ENCODE measurements at regions not wholly inside any gene's neighbourhood (a gene's known extent, or its start where the extent isn't known, plus 50 kb on each side); places are given as distances from the start of the nearest gene placed in this dataset.
A peak's percentile ranks its signal among the peaks of the same experiment; 100 is the strongest.
"Not testable (repeated sequence)": the region's sequence is repeated elsewhere in the genome, so short reads cannot be mapped to it uniquely, and the experiment has no call there.

GRCh38 chr5:129249886-129250285, 155.3 kb downstream of the ISOC1 start:
- Histone ChIP-seq H3K27ac (ENCODE audit: low read depth, low read length, poor library complexity, severe bottlenecking) (no peak overlapping the region), H4K20me1 (ENCODE audit: insufficient read depth, low read length) (no peaks in the 10 kb centered on the region), H3K9me2 (ENCODE audit: insufficient read depth, low read length) (no peaks in the 10 kb centered on the region), H3K4me2 (ENCODE audit: low read length) (no peak overlapping the region), H3K4me1 (ENCODE audit: insufficient read depth, low read length, poor library complexity, severe bottlenecking) (no peaks in the 10 kb centered on the region), H2AFZ (ENCODE audit: low read length) (no peak overlapping the region), H3K79me2 (ENCODE audit: insufficient read depth, low read depth, low read length) (no peaks in the 10 kb centered on the region), H3K36me3 (ENCODE audit: insufficient read depth, low read length) (no peaks in the 10 kb centered on the region), H3K4me3 (ENCODE audit: low read depth, low read length, poor library complexity, severe bottlenecking) (no peak overlapping the region), H3K9me3 (ENCODE audit: low read length) (no peaks in the 10 kb centered on the region)
- ChIA-PET CTCF (ENCODE audit: unreplicated experiment) (no interaction called here), POLR2A (no interaction called here)
- TF ChIP-seq CTCF (conservative IDR thresholded peaks at IDR 0.05; ENCODE audit: low read length) (no peak), EZH2phosphoT487 (IDR thresholded peaks at IDR 0.05; ENCODE audit: borderline replicate concordance, low read depth, low read length) (no peak)
- no peak for DNase-seq (ENCODE audit: low spot score)
- intact Hi-C loops (cut with micrococcal nuclease; ENCODE audit: unreplicated experiment), result no loop called here
- no TSS peak for BruUV-seq (replicated peaks)

- no peak overlapping the region for H3K4me2 ChIP-seq (ENCODE audit: low read length)
- H3K9me2 ChIP-seq (ENCODE audit: insufficient read depth, low read length), result no peaks in the 10 kb centered on the region
- no peaks in the 10 kb centered on the region for H3K4me1 ChIP-seq (ENCODE audit: insufficient read depth, low read length, poor library complexity, severe bottlenecking)
- ChIA-PET POLR2A (no interaction called here), CTCF (ENCODE audit: unreplicated experiment) (no interaction called here)
- H3K9me3 ChIP-seq (ENCODE audit: low read length), result no peaks in the 10 kb centered on the region
- intact Hi-C loops (cut with micrococcal nuclease; ENCODE audit: unreplicated experiment), result no loop called here
- no peaks in the 10 kb centered on the region for H3K79me2 ChIP-seq (ENCODE audit: insufficient read depth, low read depth, low read length)
- H3K4me3 ChIP-seq (ENCODE audit: low read depth, low read length, poor library complexity, severe bottlenecking), result no peak overlapping the region
- no TSS peak for BruUV-seq (replicated peaks)
- no peaks in the 10 kb centered on the region for H3K36me3 ChIP-seq (ENCODE audit: insufficient read depth, low read length)
- TF ChIP-seq EZH2phosphoT487 (IDR thresholded peaks at IDR 0.05; ENCODE audit: borderline replicate concordance, low read depth, low read length), result no peak
- TF ChIP-seq CTCF (conservative IDR thresholded peaks at IDR 0.05; ENCODE audit: low read length), result peak; percentile 36; the same call in 1 of the 2 replicates
- DNase-seq (ENCODE audit: low spot score), result peak; percentile 0
- H2AFZ ChIP-seq (ENCODE audit: low read length), result no peak overlapping the region
- no peaks in the 10 kb centered on the region for H4K20me1 ChIP-seq (ENCODE audit: insufficient read depth, low read length)
- no peak overlapping the region for H3K27ac ChIP-seq (ENCODE audit: low read depth, low read length, poor library complexity, severe bottlenecking)
Observed at GRCh38 chr5:129271308-129271707, 176.8 kb downstream of the ISOC1 start.

GRCh38 chr5:129284010-129284409, 176.1 kb upstream of the ADAMTS19 start:
- Histone ChIP-seq H3K79me2 (ENCODE audit: insufficient read depth, low read depth, low read length) (no peaks in the 10 kb centered on the region), H3K27ac (ENCODE audit: low read depth, low read length, poor library complexity, severe bottlenecking) (no peak overlapping the region), H4K20me1 (ENCODE audit: insufficient read depth, low read length) (no peaks in the 10 kb centered on the region), H3K9me3 (ENCODE audit: low read length) (no peaks in the 10 kb centered on the region), H2AFZ (ENCODE audit: low read length) (no peak overlapping the region), H3K4me1 (ENCODE audit: insufficient read depth, low read length, poor library complexity, severe bottlenecking) (no peaks in the 10 kb centered on the region), H3K36me3 (ENCODE audit: insufficient read depth, low read length) (no peaks in the 10 kb centered on the region), H3K9me2 (ENCODE audit: insufficient read depth, low read length) (no peaks in the 10 kb centered on the region), H3K4me3 (ENCODE audit: low read depth, low read length, poor library complexity, severe bottlenecking) (no peak overlapping the region), H3K4me2 (ENCODE audit: low read length) (no peak overlapping the region)
- ChIA-PET CTCF (ENCODE audit: unreplicated experiment) (no interaction called here), POLR2A (no interaction called here)
- no peak for DNase-seq (ENCODE audit: low spot score)
- BruUV-seq (replicated peaks), result no TSS peak
- TF ChIP-seq EZH2phosphoT487 (IDR thresholded peaks at IDR 0.05; ENCODE audit: borderline replicate concordance, low read depth, low read length) (no peak), CTCF (conservative IDR thresholded peaks at IDR 0.05; ENCODE audit: low read length) (no peak)
- intact Hi-C loops (cut with micrococcal nuclease; ENCODE audit: unreplicated experiment), result no loop called here

GRCh38 chr5:129294216-129294615, 165.9 kb upstream of the ADAMTS19 start:
- H4K20me1 ChIP-seq (ENCODE audit: insufficient read depth, low read length); H3K4me3 ChIP-seq (ENCODE audit: low read depth, low read length, poor library complexity, severe bottlenecking); H3K9me2 ChIP-seq (ENCODE audit: insufficient read depth, low read length); H2AFZ ChIP-seq (ENCODE audit: low read length); intact Hi-C loops (cut with micrococcal nuclease; ENCODE audit: unreplicated experiment); H3K9me3 ChIP-seq (ENCODE audit: low read length); H3K36me3 ChIP-seq (ENCODE audit: insufficient read depth, low read length); H3K4me2 ChIP-seq (ENCODE audit: low read length); H3K4me1 ChIP-seq (ENCODE audit: insufficient read depth, low read length, poor library complexity, severe bottlenecking); BruUV-seq (replicated peaks); H3K27ac ChIP-seq (ENCODE audit: low read depth, low read length, poor library complexity, severe bottlenecking); H3K79me2 ChIP-seq (ENCODE audit: insufficient read depth, low read depth, low read length); POLR2A ChIA-PET; DNase-seq (ENCODE audit: low spot score); CTCF ChIA-PET (ENCODE audit: unreplicated experiment): not testable (repeated sequence)

All from OCI-LY7 (cell line).